ENCODE measurements at regions not wholly inside any gene's neighbourhood (a gene's known extent, or its start where the extent isn't known, plus 50 kb on each side); places are given as distances from the start of the nearest gene placed in this dataset.

- no peak for TF ChIP-seq CTCF (IDR thresholded peaks at IDR 0.05 in 8 of 11, conservative IDR thresholded peaks at IDR 0.05 in 3 of 11)
- no peak for TF ChIP-seq POLR2AphosphoS5 (IDR thresholded peaks at IDR 0.05)
- no peak for TF ChIP-seq POLR2A (IDR thresholded peaks at IDR 0.05)
Measured at GRCh38 chr1:184319879-184320278, 67.0 kb upstream of the C1orf21 start.

All from spleen (tissue), 7 donors.